H1 (cell line): ENCODE measurements at regions not wholly inside any gene's neighbourhood (a gene's known extent, or its start where the extent isn't known, plus 50 kb on each side); places are given as distances from the start of the nearest gene placed in this dataset.

ENCODE experiments used
- CTCF ChIA-PET: fragments of 300-600 bp; sonication (Branson Sonifier 250); formaldehyde crosslinking; loops from one replicate; lab custom pipeline; 2021; ENCODE audit not compliant: partially characterized antibody; lab: Charles Lee
- POLR2A ChIA-PET: fragments of 300-600 bp; sonication (Branson Sonifier 250); formaldehyde crosslinking; loops from one replicate; lab custom pipeline; 2021; ENCODE audit warnings: inconsistent platforms; ENCODE audit not compliant: partially characterized antibody; lab: Charles Lee
- DNase-seq, 2 experiments: peaks; one replicate each; pipeline versions ENCODE4 v3.0.0 to v3.0.0-alpha.2; 2010 to 2022; ENCODE audit warnings: low spot score in 2 of 2, low read depth in 1 of 2, mixed read lengths in 1 of 2
- FAIRE-seq: peaks from 2 replicates; lab custom pipeline; 2011; peaks lifted over from hg19 to GRCh38; lab: Jason Lieb, UNC
- H2AFZ ChIP-seq: 2 replicates; pipeline ENCODE4 v1.8.1; 2012; ENCODE audit warnings: low read length, inconsistent platforms
- H2AK5ac ChIP-seq: 2 replicates; pipeline ENCODE4 v1.6.1; 2013; ENCODE audit warnings: low read depth, low read length
- H2BK120ac ChIP-seq: replicated peaks from 2 replicates; pipeline ENCODE3; 2013; ENCODE audit warnings: low read depth, low read length, inconsistent platforms
- H2BK12ac ChIP-seq: 2 replicates; pipeline ENCODE4 v1.6.1; 2013; ENCODE audit warnings: low read depth, low read length
- H2BK15ac ChIP-seq: 2 replicates; pipeline ENCODE4 v1.6.1; 2013; ENCODE audit warnings: low read length
- H2BK20ac ChIP-seq: 2 replicates; pipeline ENCODE4 v1.6.1; 2013; ENCODE audit warnings: low read length
- H2BK5ac ChIP-seq: 2 replicates; pipeline ENCODE4 v1.6.1; 2013; ENCODE audit warnings: low read depth, low read length
- H3K14ac ChIP-seq: 2 replicates; pipeline ENCODE4 v1.6.1; 2013; ENCODE audit warnings: inconsistent platforms; ENCODE audit not compliant: insufficient read length
- H3K18ac ChIP-seq: 2 replicates; pipeline ENCODE4 v1.6.1; 2013; ENCODE audit warnings: low read length; ENCODE audit errors: extremely low read depth
- H3K23ac ChIP-seq: 2 replicates; pipeline ENCODE4 v1.6.1; 2013; ENCODE audit warnings: inconsistent platforms; ENCODE audit not compliant: insufficient read length
- H3K23me2 ChIP-seq: 2 replicates; pipeline ENCODE4 v1.6.1; 2013; ENCODE audit warnings: low read depth, low read length
- H3K27ac ChIP-seq: 2 replicates; pipeline ENCODE4 v1.6.1; 2011; ENCODE audit warnings: low read depth, low read length, inconsistent platforms
- H3K27me3 ChIP-seq, 4 experiments: replicated peaks in 1 of 4; 1 replicate in 1 of 4; 2 replicates in 3 of 4; pipeline versions ENCODE4 v1.6.1 to v1.8.1; 2011 to 2013; ENCODE audit warnings: low read length in 3 of 4, mild to moderate bottlenecking in 3 of 4, inconsistent platforms in 2 of 4, mixed read lengths in 2 of 4, moderate library complexity in 1 of 4; ENCODE audit not compliant: control insufficient read depth in 3 of 4, insufficient read depth in 3 of 4; ENCODE audit errors: extremely low read depth in 1 of 4
- H3K36me3 ChIP-seq, 4 experiments: 2 replicates each; pipeline versions ENCODE4 v1.6.1 to v1.8.1; 2011 to 2013; ENCODE audit warnings: mild to moderate bottlenecking in 4 of 4, low read length in 3 of 4, moderate library complexity in 2 of 4, control low read depth in 1 of 4, inconsistent platforms in 1 of 4; ENCODE audit not compliant: insufficient read depth in 4 of 4, control insufficient read depth in 2 of 4
- H3K4ac ChIP-seq: replicated peaks from 2 replicates; pipeline ENCODE3; 2013; ENCODE audit warnings: low read length, low read depth, mixed read lengths, inconsistent platforms; ENCODE audit not compliant: insufficient read length
- H3K4me1 ChIP-seq, 4 experiments: replicated peaks in 1 of 4; 1 replicate in 1 of 4; 2 replicates in 3 of 4; pipeline versions ENCODE4 v1.6.1 to v1.8.1; 2011 to 2013; ENCODE audit warnings: low read length in 3 of 4, inconsistent platforms in 2 of 4, mixed read lengths in 1 of 4; ENCODE audit not compliant: insufficient read depth in 4 of 4, control insufficient read depth in 3 of 4
- H3K4me2 ChIP-seq, 2 experiments: 2 replicates each; pipeline versions ENCODE4 v1.6.1 to v1.8.1; 2011 to 2013; ENCODE audit warnings: low read depth in 2 of 2, low read length in 2 of 2, control low read depth in 1 of 2, inconsistent platforms in 1 of 2, mild to moderate bottlenecking in 1 of 2; ENCODE audit not compliant: insufficient read depth in 1 of 2
- H3K4me3 ChIP-seq, 4 experiments: fragments of 200-600, 300-600 bp in 1 of 4; sonication (generic), shearing (Covaris generic), sonication (Bioruptor Twin) in 1 of 4; 2 replicates each; pipeline versions ENCODE4 v1.5.1 to v1.8.1; 2011 to 2016; ENCODE audit warnings: low read length in 4 of 4, low read depth in 3 of 4, control low read depth in 2 of 4, inconsistent platforms in 2 of 4, mild to moderate bottlenecking in 2 of 4, mixed read lengths in 1 of 4, moderate library complexity in 1 of 4; ENCODE audit not compliant: insufficient read depth in 2 of 4; ENCODE audit errors: extremely low read depth in 1 of 4
- H3K56ac ChIP-seq: replicated peaks from 2 replicates; pipeline ENCODE3; 2013; ENCODE audit warnings: low read depth, mild to moderate bottlenecking, mixed read lengths, low read length, inconsistent platforms; ENCODE audit not compliant: insufficient read length
- H3K79me1 ChIP-seq: 2 replicates; pipeline ENCODE4 v1.6.1; 2013; ENCODE audit warnings: low read depth, low read length, control low read depth
- H3K79me2 ChIP-seq, 2 experiments: 2 replicates each; pipeline versions ENCODE4 v1.6.1 to v1.8.1; 2012 to 2013; ENCODE audit warnings: low read length in 2 of 2, mild to moderate bottlenecking in 2 of 2, inconsistent platforms in 1 of 2; ENCODE audit not compliant: insufficient read depth in 2 of 2, control insufficient read depth in 1 of 2
- H3K9ac ChIP-seq, 4 experiments: replicated peaks in 1 of 4; 1 replicate in 1 of 4; 2 replicates in 3 of 4; pipeline versions ENCODE4 v1.6.1 to v1.8.1; 2011 to 2013; ENCODE audit warnings: low read depth in 3 of 4, low read length in 3 of 4, control low read depth in 2 of 4, mild to moderate bottlenecking in 2 of 4, moderate library complexity in 2 of 4, inconsistent platforms in 1 of 4; ENCODE audit errors: extremely low read depth in 1 of 4
- H3K9me3 ChIP-seq, 2 experiments: 2 replicates each; pipeline versions ENCODE4 v1.6.1 to v1.8.1; 2012 to 2013; ENCODE audit warnings: mild to moderate bottlenecking in 2 of 2, moderate library complexity in 2 of 2, control low read depth in 1 of 2, inconsistent platforms in 1 of 2, low read depth in 1 of 2, low read length in 1 of 2, mixed read lengths in 1 of 2; ENCODE audit not compliant: insufficient read depth in 2 of 2
- H4K20me1 ChIP-seq, 2 experiments: replicated peaks in 1 of 2; 2 replicates each; pipeline versions ENCODE3 to v1.8.1; 2011 to 2013; ENCODE audit warnings: inconsistent platforms in 2 of 2, low read length in 2 of 2, mild to moderate bottlenecking in 1 of 2; ENCODE audit not compliant: insufficient read depth in 2 of 2, control insufficient read depth in 1 of 2
- H4K5ac ChIP-seq: 2 replicates; pipeline ENCODE4 v1.6.1; 2013; ENCODE audit warnings: low read length, low read depth, mixed read lengths, inconsistent platforms; ENCODE audit not compliant: insufficient read length
- H4K8ac ChIP-seq: 2 replicates; pipeline ENCODE4 v1.8.0; 2013; ENCODE audit warnings: mild to moderate bottlenecking, moderate library complexity, low read length, inconsistent platforms; ENCODE audit not compliant: insufficient read depth; ENCODE audit errors: extremely low read depth
- H4K91ac ChIP-seq: replicated peaks from 2 replicates; pipeline ENCODE3; 2013; ENCODE audit warnings: low read length, mixed read lengths, inconsistent platforms; ENCODE audit not compliant: insufficient read length
- RAD21 ChIP-seq, 2 experiments: IDR thresholded peaks in 1 of 2; conservative IDR thresholded peaks in 1 of 2; 2 replicates each; pipeline ENCODE4 v1.6.1; 2011; ENCODE audit warnings: low read depth in 2 of 2, low read length in 2 of 2, improper control_type of control experiment in 1 of 2, inconsistent platforms in 1 of 2, mild to moderate bottlenecking in 1 of 2, moderate library complexity in 1 of 2
- SP1 ChIP-seq: IDR thresholded peaks from 2 replicates; pipeline ENCODE4 v1.6.1; 2011; ENCODE audit warnings: low read depth, low read length
- TF ChIP-seq, protein P1 (sequence below), 3 experiments: IDR thresholded peaks; 1 replicate in 2 of 3; 2 replicates in 1 of 3; pipeline versions ENCODE4 v1.5.1 to v1.6.1; 2011; ENCODE audit warnings: low read length in 3 of 3, mild to moderate bottlenecking in 3 of 3, inconsistent platforms in 2 of 3, low read depth in 1 of 3, moderate library complexity in 1 of 3; ENCODE audit not compliant: insufficient read depth in 1 of 3; ENCODE audit errors: control extremely low read depth in 1 of 3

DNA sequence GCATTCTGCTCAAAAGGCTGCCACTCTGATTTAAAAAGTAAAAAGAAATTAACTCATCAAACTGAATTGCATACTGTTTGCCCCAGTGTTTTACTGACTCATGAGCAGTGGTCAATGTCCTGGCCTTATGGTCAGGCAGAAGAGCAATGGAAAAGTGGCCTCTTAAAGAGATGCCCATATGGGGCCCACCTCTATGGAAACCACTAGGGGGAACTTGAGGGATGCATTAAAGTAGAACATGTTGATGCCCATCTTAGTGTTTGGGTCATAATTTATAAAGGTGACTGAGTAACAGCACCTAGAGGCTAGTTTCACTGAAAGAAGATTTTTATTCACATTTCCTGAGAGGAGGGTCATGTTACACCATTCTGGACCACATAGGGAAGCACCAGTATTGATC, 66.5 kb upstream of the RNU6-1 start:
- Histone ChIP-seq H3K14ac (no peak overlapping the region), H2BK12ac (no peak overlapping the region), H3K18ac (no peak overlapping the region), H4K8ac (no peak overlapping the region), H3K27ac (no peak overlapping the region), H3K9me3 (peaks cover 11 to 15% of the 10 kb centered on the region in 2 experiments), H3K56ac (no peak overlapping the region), H3K27me3 (no peaks in the 10 kb centered on the region), H2BK20ac (no peak overlapping the region), H3K23ac (no peak overlapping the region), H3K79me1 (no peaks in the 10 kb centered on the region), H3K79me2 (no peaks in the 10 kb centered on the region), H2BK15ac (no peak overlapping the region), H3K23me2 (no peaks in the 10 kb centered on the region), H4K20me1 (no peaks in the 10 kb centered on the region), H3K36me3 (peaks cover 0 to 6% (median 0%) of the 10 kb centered on the region in 4 experiments; a peak in 2 of 8 replicates), H2AK5ac (no peak overlapping the region), H4K5ac (no peak overlapping the region), H2AFZ (no peak overlapping the region), H3K4me2 (no peak overlapping the region), H2BK120ac (no peak overlapping the region), H3K4me3 (no peak overlapping the region), H3K4me1 (peaks cover 0 to 4% (median 0%) of the 10 kb centered on the region in 4 experiments; a peak in 1 of 7 replicates), H3K9ac (no peak overlapping the region), H3K4ac (no peak overlapping the region), H4K91ac (no peak overlapping the region), H2BK5ac (no peak overlapping the region)
- ChIA-PET POLR2A (no interaction called here), CTCF (interaction anchor here (1.0 to 1.8 kb wide), 6 partner anchors 8 to 400 kb away, joined by 3 to 6 read pairs (median 3); no protein-coding TSS in a partner anchor)
- DNase-seq (no peak), FAIRE-seq (no peak)
- TF ChIP-seq, protein P1, sequence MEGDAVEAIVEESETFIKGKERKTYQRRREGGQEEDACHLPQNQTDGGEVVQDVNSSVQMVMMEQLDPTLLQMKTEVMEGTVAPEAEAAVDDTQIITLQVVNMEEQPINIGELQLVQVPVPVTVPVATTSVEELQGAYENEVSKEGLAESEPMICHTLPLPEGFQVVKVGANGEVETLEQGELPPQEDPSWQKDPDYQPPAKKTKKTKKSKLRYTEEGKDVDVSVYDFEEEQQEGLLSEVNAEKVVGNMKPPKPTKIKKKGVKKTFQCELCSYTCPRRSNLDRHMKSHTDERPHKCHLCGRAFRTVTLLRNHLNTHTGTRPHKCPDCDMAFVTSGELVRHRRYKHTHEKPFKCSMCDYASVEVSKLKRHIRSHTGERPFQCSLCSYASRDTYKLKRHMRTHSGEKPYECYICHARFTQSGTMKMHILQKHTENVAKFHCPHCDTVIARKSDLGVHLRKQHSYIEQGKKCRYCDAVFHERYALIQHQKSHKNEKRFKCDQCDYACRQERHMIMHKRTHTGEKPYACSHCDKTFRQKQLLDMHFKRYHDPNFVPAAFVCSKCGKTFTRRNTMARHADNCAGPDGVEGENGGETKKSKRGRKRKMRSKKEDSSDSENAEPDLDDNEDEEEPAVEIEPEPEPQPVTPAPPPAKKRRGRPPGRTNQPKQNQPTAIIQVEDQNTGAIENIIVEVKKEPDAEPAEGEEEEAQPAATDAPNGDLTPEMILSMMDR (IDR thresholded peaks at IDR 0.05; ENCODE audit: control extremely low read depth in 1 of 3, insufficient read depth in 1 of 3, low read depth in 1 of 3, low read length in 3 of 3): peak in 2 of 3 experiments; percentile 36 to 39; a peak in 3 of 4 replicates
- TF ChIP-seq RAD21 (IDR thresholded peaks at IDR 0.05 in 1 of 2, conservative IDR thresholded peaks at IDR 0.05 in 1 of 2; ENCODE audit: low read depth in 2 of 2, low read length in 2 of 2) (peak; percentile 61 to 67), SP1 (no peak)
